ENCODE measurements at regions not wholly inside any gene's neighbourhood (a gene's known extent, or its start where the extent isn't known, plus 50 kb on each side); places are given as distances from the start of the nearest gene placed in this dataset.

DNA sequence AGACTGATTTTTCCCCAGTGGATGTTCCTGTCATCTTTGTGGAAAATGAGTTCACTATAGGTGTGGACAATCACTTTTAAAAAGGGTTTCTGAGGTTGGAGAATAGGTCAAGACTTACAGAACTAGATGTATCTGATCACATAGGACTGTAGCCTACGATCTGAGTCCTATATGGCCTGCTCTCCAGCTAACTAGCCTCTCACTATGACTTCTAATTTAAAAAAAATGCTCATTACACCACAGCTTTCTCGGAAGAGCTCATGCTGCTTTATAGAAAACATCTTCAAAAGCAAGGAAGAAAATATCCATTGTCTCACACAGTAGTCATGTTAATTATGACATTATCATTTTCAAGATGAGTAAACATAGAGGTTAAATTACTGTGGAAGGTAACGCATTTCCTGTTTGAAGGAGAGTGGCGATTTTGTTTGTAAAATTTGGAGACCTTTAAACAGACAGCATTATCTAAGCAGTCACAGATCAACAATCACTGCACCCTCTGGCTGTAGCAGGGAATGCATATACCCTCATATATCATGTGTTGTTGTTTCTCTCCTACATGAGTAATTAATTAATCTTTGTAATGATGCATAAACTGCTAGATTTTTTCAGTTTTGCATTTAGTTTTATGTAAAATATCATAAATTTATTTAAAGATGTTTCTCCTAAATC, 573.7 kb downstream of the GABRG2 start:
- no peak overlapping the region for H3K27ac ChIP-seq (ENCODE audit: low read length)
- POLR2A ChIA-PET = no interaction called here
- H3K4me3 ChIP-seq (ENCODE audit: low read depth in 2 of 2, low read length in 2 of 2) = no peak overlapping the region
- no peak for ATAC-seq
- TF ChIP-seq, protein P1, sequence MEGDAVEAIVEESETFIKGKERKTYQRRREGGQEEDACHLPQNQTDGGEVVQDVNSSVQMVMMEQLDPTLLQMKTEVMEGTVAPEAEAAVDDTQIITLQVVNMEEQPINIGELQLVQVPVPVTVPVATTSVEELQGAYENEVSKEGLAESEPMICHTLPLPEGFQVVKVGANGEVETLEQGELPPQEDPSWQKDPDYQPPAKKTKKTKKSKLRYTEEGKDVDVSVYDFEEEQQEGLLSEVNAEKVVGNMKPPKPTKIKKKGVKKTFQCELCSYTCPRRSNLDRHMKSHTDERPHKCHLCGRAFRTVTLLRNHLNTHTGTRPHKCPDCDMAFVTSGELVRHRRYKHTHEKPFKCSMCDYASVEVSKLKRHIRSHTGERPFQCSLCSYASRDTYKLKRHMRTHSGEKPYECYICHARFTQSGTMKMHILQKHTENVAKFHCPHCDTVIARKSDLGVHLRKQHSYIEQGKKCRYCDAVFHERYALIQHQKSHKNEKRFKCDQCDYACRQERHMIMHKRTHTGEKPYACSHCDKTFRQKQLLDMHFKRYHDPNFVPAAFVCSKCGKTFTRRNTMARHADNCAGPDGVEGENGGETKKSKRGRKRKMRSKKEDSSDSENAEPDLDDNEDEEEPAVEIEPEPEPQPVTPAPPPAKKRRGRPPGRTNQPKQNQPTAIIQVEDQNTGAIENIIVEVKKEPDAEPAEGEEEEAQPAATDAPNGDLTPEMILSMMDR (IDR thresholded peaks at IDR 0.05) = no peak
- TF ChIP-seq TCF7L2 (IDR thresholded peaks at IDR 0.05; ENCODE audit: low read depth, low read length) = no peak
- CTCF ChIA-PET = no interaction called here
- no peak for DNase-seq (ENCODE audit: low read depth, low spot score)
- in situ Hi-C loops (cut with HindIII; ENCODE audit: low pct_unique_long_range_greater_than_20kb, low sequenced_read_pairs) = no loop called here
- H3K27me3 ChIP-seq (ENCODE audit: control insufficient read depth, insufficient read depth, low read length) = no peaks in the 10 kb centered on the region
- H3K9me3 ChIP-seq (ENCODE audit: control insufficient read depth, insufficient read depth, low read depth, low read length) = no peaks in the 10 kb centered on the region
- no peaks in the 10 kb centered on the region for H3K36me3 ChIP-seq (ENCODE audit: control insufficient read depth, insufficient read depth, low read length)
- BruUV-seq (replicated peaks) = no TSS peak
- H3K4me1 ChIP-seq (ENCODE audit: control insufficient read depth, insufficient read depth, low read length) = no peaks in the 10 kb centered on the region
- intact Hi-C loops (cut with micrococcal nuclease; ENCODE audit: unreplicated experiment) = no loop called here

DNA sequence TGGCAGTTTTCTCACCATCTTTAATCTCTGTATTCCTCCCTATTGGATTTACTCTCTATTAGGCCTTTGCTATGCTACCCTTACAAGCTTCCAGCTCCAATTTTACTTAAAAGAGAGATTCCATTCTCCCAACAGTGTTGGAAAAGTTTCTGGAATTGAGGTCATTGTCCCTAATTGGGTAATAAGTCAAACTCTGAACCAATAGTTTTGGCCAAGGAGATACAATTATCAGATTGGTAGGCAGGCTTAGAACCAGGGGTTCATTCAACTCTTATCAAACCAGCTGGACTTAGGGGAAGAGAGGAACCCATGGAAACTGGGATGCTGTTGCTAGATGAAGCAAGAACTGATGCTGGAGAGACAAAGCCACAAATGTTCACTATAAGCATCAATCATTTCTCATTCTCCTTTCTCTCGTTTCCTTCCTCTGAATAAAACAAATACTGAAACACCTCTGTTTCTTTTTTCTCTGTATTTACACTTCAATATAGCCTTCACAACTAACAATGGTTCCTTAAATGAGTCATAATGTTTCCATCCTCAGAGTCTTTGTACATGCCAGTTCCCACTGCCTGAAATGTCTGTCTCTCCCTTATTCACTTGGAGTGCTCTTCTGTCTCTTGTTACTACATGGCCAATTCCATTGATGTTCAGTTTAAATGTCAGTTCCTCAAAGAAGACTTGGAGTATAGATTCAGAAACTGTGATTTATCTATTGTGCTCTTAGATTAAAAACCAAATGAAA, 587.3 kb downstream of the GABRG2 start:
- Histone ChIP-seq H3K27me3 (ENCODE audit: control insufficient read depth, insufficient read depth, low read length) (no peaks in the 10 kb centered on the region), H3K27ac (ENCODE audit: low read length) (no peak overlapping the region), H3K4me3 (ENCODE audit: low read depth in 2 of 2, low read length in 2 of 2) (no peak overlapping the region), H3K9me3 (ENCODE audit: control insufficient read depth, insufficient read depth, low read depth, low read length) (no peaks in the 10 kb centered on the region), H3K36me3 (ENCODE audit: control insufficient read depth, insufficient read depth, low read length) (no peaks in the 10 kb centered on the region), H3K4me1 (ENCODE audit: control insufficient read depth, insufficient read depth, low read length) (no peaks in the 10 kb centered on the region)
- TF ChIP-seq TCF7L2 (IDR thresholded peaks at IDR 0.05; ENCODE audit: low read depth, low read length) (no peak), SIN3A (IDR thresholded peaks at IDR 0.05; ENCODE audit: borderline replicate concordance, insufficient read depth, low read depth, low read length) (no peak), POLR2AphosphoS5 (IDR thresholded peaks at IDR 0.05; ENCODE audit: low read depth, low read length) (no peak)
- TF ChIP-seq, protein P1 (IDR thresholded peaks at IDR 0.05) = no peak
- TF ChIP-seq, protein P2, sequence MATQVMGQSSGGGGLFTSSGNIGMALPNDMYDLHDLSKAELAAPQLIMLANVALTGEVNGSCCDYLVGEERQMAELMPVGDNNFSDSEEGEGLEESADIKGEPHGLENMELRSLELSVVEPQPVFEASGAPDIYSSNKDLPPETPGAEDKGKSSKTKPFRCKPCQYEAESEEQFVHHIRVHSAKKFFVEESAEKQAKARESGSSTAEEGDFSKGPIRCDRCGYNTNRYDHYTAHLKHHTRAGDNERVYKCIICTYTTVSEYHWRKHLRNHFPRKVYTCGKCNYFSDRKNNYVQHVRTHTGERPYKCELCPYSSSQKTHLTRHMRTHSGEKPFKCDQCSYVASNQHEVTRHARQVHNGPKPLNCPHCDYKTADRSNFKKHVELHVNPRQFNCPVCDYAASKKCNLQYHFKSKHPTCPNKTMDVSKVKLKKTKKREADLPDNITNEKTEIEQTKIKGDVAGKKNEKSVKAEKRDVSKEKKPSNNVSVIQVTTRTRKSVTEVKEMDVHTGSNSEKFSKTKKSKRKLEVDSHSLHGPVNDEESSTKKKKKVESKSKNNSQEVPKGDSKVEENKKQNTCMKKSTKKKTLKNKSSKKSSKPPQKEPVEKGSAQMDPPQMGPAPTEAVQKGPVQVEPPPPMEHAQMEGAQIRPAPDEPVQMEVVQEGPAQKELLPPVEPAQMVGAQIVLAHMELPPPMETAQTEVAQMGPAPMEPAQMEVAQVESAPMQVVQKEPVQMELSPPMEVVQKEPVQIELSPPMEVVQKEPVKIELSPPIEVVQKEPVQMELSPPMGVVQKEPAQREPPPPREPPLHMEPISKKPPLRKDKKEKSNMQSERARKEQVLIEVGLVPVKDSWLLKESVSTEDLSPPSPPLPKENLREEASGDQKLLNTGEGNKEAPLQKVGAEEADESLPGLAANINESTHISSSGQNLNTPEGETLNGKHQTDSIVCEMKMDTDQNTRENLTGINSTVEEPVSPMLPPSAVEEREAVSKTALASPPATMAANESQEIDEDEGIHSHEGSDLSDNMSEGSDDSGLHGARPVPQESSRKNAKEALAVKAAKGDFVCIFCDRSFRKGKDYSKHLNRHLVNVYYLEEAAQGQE (IDR thresholded peaks at IDR 0.05; ENCODE audit: insufficient read depth in 1 of 2, low read depth in 2 of 2, low read length in 1 of 2) = no peak
- DNase-seq (ENCODE audit: low read depth, low spot score) (no peak), ATAC-seq (no peak)
- in situ Hi-C loops (cut with HindIII; ENCODE audit: low pct_unique_long_range_greater_than_20kb, low sequenced_read_pairs) = no loop called here
- ChIA-PET POLR2A (no interaction called here), CTCF (no interaction called here)
- BruUV-seq (replicated peaks) = no TSS peak
- intact Hi-C loops (cut with micrococcal nuclease; ENCODE audit: unreplicated experiment) = no loop called here

All from Panc1 (cell line).